Panc1 (cell line): ENCODE measurements at regions not wholly inside any gene's neighbourhood (a gene's known extent, or its start where the extent isn't known, plus 50 kb on each side); places are given as distances from the start of the nearest gene placed in this dataset.

Source experiments
- ATAC-seq: fragments of 200-7000 bp; cut with Tn5 transposase; 2 replicates; pipeline ENCODE4 v1.9.1; 2020; ENCODE audit warnings: mild to moderate bottlenecking, moderate library complexity
- BruUV-seq: library from RNA; stranded (reverse); fragments of 400-500 nt; replicated peaks from 2 replicates; lab custom pipeline; 2021; lab: Mats Ljungman, UMichigan
- CTCF ChIA-PET: fragments of 300-600 bp; sonication (Branson Sonifier 250); formaldehyde crosslinking; loops from one replicate; lab custom pipeline; 2022; ENCODE audit warnings: antibody characterized with exemption; lab: Charles Lee
- POLR2A ChIA-PET: fragments of 300-600 bp; sonication (Branson Sonifier 250); formaldehyde crosslinking; loops from one replicate; lab custom pipeline; 2022; ENCODE audit warnings: antibody characterized with exemption; lab: Charles Lee
- DNase-seq: peaks from one replicate; pipeline ENCODE4 v3.0.0-alpha.2; 2010; ENCODE audit warnings: low read depth, low spot score
- H3K27ac ChIP-seq: 2 replicates; pipeline ENCODE4 v1.5.1; 2011; ENCODE audit warnings: mild to moderate bottlenecking, low read length, inconsistent platforms
- H3K27me3 ChIP-seq: fragments of 200-500 bp; sonication (Bioruptor generic); 2 replicates; pipeline ENCODE4 v1.6.0; 2014; ENCODE audit warnings: low read length, inconsistent platforms; ENCODE audit not compliant: control insufficient read depth, insufficient read depth
- H3K36me3 ChIP-seq: fragments of 200-500 bp; sonication (Bioruptor generic); 2 replicates; pipeline ENCODE4 v1.5.1; 2014; ENCODE audit warnings: inconsistent platforms, mild to moderate bottlenecking, low read length, moderate library complexity; ENCODE audit not compliant: control insufficient read depth, insufficient read depth
- H3K4me1 ChIP-seq: 2 replicates; pipeline ENCODE4 v1.5.1; 2011; ENCODE audit warnings: inconsistent platforms, mild to moderate bottlenecking, low read length, moderate library complexity; ENCODE audit not compliant: control insufficient read depth, insufficient read depth
- H3K4me3 ChIP-seq, 2 experiments: 2 replicates each; pipeline ENCODE4 v1.5.1; 2011 to 2012; ENCODE audit warnings: low read depth in 2 of 2, low read length in 2 of 2, mild to moderate bottlenecking in 2 of 2, inconsistent platforms in 1 of 2, moderate library complexity in 1 of 2
- H3K9me3 ChIP-seq: fragments of 200-500 bp; sonication (Bioruptor generic); 2 replicates; pipeline ENCODE4 v1.5.1; 2014; ENCODE audit warnings: low read depth, mild to moderate bottlenecking, inconsistent platforms, low read length, moderate library complexity; ENCODE audit not compliant: control insufficient read depth, insufficient read depth
- POLR2AphosphoS5 ChIP-seq: IDR thresholded peaks from 2 replicates; pipeline ENCODE4 v1.6.1; 2012; ENCODE audit warnings: mild to moderate bottlenecking, low read depth, low read length, moderate library complexity
- REST ChIP-seq, 2 experiments: IDR thresholded peaks; 2 replicates each; pipeline ENCODE4 v1.6.1; 2011 to 2012; ENCODE audit warnings: low read depth in 2 of 2, control low read depth in 1 of 2, low read length in 1 of 2, mild to moderate bottlenecking in 1 of 2, moderate library complexity in 1 of 2; ENCODE audit not compliant: insufficient read depth in 1 of 2
- SIN3A ChIP-seq: IDR thresholded peaks from 2 replicates; pipeline ENCODE4 v1.6.1; 2012; ENCODE audit warnings: low read depth, mild to moderate bottlenecking, low read length, moderate library complexity, borderline replicate concordance; ENCODE audit not compliant: insufficient read depth
- TCF7L2 ChIP-seq: IDR thresholded peaks from 2 replicates; pipeline ENCODE4 v1.6.1; 2011; ENCODE audit warnings: mild to moderate bottlenecking, low read depth, low read length, inconsistent platforms
- in situ Hi-C: cut with HindIII; loops from 2 replicates; pipeline ENCODE4 v1.10.0; 2016; ENCODE audit warnings: low sequenced_read_pairs, low pct_unique_long_range_greater_than_20kb
- intact Hi-C: fragments of 100-400 bp; cut with micrococcal nuclease; formaldehyde crosslinking; loops from one replicate; pipeline ENCODE4 v1.10.0; 2022; ENCODE audit not compliant: unreplicated experiment
- TF ChIP-seq, protein P1 (sequence below): fragments of 450-650 bp; IDR thresholded peaks from 2 replicates; pipeline ENCODE4 v1.5.1; 2017; ENCODE audit warnings: mild to moderate bottlenecking

DNA sequence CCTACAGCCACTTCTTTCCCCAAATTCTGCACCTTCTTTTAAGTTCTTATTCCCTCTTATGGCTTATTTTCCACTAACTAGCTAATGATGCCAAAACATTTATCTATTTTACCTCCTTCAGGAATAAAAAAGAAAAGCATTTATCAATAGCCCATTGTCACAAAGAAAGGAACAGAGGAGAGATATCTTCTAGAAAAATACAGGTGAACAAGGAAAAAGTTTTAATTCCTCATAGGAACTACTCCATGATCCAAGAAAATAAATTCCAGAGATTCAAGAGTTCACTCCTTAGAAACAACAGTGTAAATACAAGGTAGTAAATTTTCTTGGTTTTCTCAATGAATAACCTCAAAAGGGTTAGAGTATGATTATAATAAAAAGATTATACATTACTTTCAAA lies 52.6 kb upstream of the TOP3B start:
- ATAC-seq, result no peak
- Histone ChIP-seq H3K4me3 (no peak overlapping the region), H3K9me3 (no peaks in the 10 kb centered on the region), H3K27me3 (no peaks in the 10 kb centered on the region; the same call in 1 of the 2 replicates), H3K4me1 (no peaks in the 10 kb centered on the region), H3K27ac (no peak overlapping the region), H3K36me3 (no peaks in the 10 kb centered on the region)
- ChIA-PET CTCF (no interaction called here), POLR2A (no interaction called here)
- intact Hi-C loops (no loop called here), in situ Hi-C loops (no loop called here)
- TF ChIP-seq SIN3A (no peak), REST (IDR thresholded peaks at IDR 0.05; ENCODE audit: insufficient read depth in 1 of 2, low read depth in 2 of 2, low read length in 1 of 2) (no peak), POLR2AphosphoS5 (no peak), TCF7L2 (no peak)
- TF ChIP-seq, protein P1, sequence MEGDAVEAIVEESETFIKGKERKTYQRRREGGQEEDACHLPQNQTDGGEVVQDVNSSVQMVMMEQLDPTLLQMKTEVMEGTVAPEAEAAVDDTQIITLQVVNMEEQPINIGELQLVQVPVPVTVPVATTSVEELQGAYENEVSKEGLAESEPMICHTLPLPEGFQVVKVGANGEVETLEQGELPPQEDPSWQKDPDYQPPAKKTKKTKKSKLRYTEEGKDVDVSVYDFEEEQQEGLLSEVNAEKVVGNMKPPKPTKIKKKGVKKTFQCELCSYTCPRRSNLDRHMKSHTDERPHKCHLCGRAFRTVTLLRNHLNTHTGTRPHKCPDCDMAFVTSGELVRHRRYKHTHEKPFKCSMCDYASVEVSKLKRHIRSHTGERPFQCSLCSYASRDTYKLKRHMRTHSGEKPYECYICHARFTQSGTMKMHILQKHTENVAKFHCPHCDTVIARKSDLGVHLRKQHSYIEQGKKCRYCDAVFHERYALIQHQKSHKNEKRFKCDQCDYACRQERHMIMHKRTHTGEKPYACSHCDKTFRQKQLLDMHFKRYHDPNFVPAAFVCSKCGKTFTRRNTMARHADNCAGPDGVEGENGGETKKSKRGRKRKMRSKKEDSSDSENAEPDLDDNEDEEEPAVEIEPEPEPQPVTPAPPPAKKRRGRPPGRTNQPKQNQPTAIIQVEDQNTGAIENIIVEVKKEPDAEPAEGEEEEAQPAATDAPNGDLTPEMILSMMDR, result no peak
- BruUV-seq, result no TSS peak
- no peak for DNase-seq

- TF ChIP-seq, protein P1, result no peak
- no peak for TF ChIP-seq SIN3A
- no peak for TF ChIP-seq TCF7L2
- no peak for TF ChIP-seq POLR2AphosphoS5
- no peak for TF ChIP-seq REST (IDR thresholded peaks at IDR 0.05; ENCODE audit: insufficient read depth in 1 of 2, low read depth in 2 of 2, low read length in 1 of 2)
- H3K4me1 ChIP-seq, result no peaks in the 10 kb centered on the region
- no peaks in the 10 kb centered on the region for H3K9me3 ChIP-seq
- DNase-seq (no peak), ATAC-seq (no peak)
- intact Hi-C loops, result no loop called here
- no peak overlapping the region for H3K27ac ChIP-seq
- no TSS peak for BruUV-seq
- H3K4me3 ChIP-seq, result no peak overlapping the region
- POLR2A ChIA-PET, result no interaction called here
- CTCF ChIA-PET, result no interaction called here
- H3K27me3 ChIP-seq, result no peaks in the 10 kb centered on the region; the same call in 1 of the 2 replicates
- in situ Hi-C loops, result no loop called here
- no peaks in the 10 kb centered on the region for H3K36me3 ChIP-seq
Measured at GRCh38 chr22:22034469-22035132, 52.0 kb upstream of the TOP3B start.
